GM21576 (cell line): ENCODE measurements at regions not wholly inside any gene's neighbourhood (a gene's known extent, or its start where the extent isn't known, plus 50 kb on each side); places are given as distances from the start of the nearest gene placed in this dataset.
"Not testable (repeated sequence)": the region's sequence is repeated elsewhere in the genome, so short reads cannot be mapped to it uniquely, and the experiment has no call there.

ENCODE experiments used
- ATAC-seq: cut with Tn5 transposase; IDR thresholded peaks from one replicate; pipeline ENCODE4 v1.9.1; 2021; ENCODE audit warnings: mild to moderate bottlenecking, moderate library complexity; ENCODE audit not compliant: unreplicated experiment

DNA sequence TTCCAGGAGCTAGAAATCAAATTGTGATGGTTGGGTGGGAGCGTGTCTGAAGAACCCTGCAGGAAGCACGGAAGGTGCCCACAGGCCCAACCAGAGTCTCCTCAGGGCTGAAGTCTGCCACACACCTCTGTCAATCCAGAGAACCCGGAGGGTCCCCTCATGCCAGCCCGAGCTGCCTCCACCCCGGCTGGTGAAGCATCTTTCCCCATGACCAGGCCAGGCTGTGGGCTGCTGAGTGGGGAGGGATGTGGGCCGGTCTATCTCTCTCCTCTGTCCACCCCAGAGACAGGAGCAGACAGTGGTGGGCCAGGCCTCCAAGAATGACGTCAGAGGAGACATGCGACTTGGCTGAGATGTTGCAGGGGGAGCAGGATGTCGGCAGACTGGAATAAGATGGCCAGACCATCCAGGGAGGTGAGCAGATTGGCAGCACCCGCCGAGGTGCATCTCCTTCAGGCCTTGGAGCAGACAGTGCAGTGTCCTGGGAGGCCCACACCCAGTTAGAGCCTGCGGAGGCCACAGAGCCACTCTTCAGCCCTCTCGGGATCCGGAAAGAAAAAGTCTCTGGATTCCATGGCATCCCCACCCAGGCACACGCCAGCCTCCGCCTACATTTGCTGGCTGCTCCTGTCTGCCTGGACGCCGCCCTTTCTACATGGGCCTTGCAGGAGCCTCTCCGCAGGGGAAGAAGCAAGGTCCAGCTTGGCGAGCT, 1524.9 kb downstream of the BRD1 start:
- no peak for ATAC-seq

- ATAC-seq: no peak
Observed at GRCh38 chr22:48301908-48302307, 1525.8 kb downstream of the BRD1 start.

DNA sequence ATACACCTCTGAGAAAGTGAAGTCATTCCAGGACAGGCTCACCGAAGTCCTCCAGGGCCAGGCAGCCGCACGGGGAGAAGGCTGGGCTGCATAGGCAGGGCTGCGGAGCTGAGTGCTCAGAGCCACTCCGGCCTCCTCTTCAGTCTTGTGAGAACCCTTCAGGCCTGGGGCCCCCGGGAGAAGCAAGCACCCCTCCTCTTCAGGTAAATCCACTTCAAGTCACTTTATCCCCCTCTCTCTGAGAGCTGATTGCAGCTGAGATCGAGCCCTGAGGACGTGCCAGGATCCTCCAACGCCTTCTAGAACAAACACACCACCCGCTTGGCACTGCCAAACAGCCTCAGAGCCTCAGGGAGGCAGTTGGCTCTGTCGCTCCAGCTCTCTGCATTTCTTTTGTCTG, 1526.3 kb downstream of the BRD1 start:
- no peak for ATAC-seq

DNA sequence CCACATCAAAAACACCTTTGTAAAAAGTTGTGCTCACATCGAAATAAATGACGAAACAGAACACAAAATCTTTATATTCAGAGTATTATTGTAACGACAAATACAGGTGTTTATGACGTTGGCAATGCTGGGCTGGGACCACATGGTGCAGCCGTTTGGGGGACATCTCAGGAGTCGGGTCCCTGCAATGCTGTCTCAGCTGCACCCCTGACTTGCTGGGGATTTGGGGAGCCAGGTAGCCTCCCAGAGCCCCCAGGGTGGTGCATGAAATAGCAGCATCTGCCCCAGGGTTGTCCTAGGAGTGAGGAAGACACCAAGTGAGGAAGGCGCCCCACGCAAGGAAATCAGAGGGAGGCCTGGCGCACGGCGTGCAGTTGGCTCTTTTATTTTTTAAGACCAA, 1526.8 kb downstream of the BRD1 start:
- no peak for ATAC-seq

- ATAC-seq: no peak
Observed at GRCh38 chr22:48299801-48300200, 1527.9 kb downstream of the BRD1 start.

GRCh38 chr22:48299124-48299523, 1528.5 kb downstream of the BRD1 start:
- ATAC-seq: no peak

GRCh38 chr22:48297296-48297695, 1530.4 kb downstream of the BRD1 start:
- ATAC-seq: no peak

DNA sequence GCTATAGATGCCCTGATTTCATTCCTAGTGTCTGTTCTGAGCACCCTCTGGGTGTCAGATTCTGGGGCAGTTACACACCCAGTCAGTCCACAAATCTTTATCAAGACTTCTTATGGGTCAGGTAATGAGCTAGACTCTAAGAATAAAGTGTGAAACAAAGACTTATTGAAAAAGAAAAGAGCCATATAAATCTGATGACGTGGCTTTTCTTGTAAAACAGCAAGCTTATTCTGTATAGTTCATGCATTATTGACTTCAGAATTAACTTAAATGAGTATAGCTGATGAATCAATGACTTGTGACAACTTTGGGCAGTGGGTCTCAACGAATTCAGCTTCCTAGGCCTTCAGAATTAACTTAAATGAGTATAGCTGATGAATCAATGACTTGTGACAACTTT, 1527.5 kb downstream of the TBC1D22A start:
- not testable (repeated sequence) for ATAC-seq

GRCh38 chr22:48288376-48288940, 1526.0 kb downstream of the TBC1D22A start:
- no peak for ATAC-seq

DNA sequence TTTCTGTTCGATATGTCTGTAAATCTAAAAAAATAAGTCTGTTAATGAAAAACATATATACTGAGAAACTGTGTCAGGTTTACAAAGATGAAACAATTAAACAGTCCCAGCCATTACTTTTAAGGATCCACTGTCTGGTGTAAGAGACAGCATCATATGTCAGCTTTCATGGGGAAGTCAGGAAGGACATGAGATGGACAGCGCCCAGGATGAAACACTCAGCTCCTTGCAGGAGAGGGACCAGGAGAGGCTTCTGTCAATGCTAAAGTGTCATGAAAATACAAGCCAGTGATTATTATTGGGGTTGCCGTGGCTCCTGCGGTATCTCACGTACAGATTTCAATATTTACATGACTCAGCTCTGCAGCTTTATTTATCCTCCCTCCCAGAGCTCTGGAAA, 1524.6 kb downstream of the TBC1D22A start:
- no peak for ATAC-seq

- ATAC-seq: no peak
Observed at GRCh38 chr22:48284671-48285070, 1522.2 kb downstream of the TBC1D22A start.

- ATAC-seq: no peak
Observed at GRCh38 chr22:48282804-48283203, 1520.4 kb downstream of the TBC1D22A start.

DNA sequence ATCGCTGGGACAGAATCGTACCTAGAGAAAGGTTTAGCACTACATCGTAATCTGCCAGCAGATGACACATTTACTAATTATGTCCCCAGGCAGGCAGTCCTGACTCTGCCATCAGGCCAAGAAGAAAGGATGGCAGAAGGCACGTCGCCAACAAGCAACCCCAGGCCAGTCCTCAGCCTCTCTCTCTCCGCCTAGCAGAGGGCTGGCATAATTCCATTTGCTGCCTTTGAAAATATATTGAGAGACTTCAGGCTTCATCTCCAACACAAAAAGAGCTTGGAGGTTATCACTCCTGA, 1517.0 kb downstream of the TBC1D22A start:
- ATAC-seq: no peak

- no peak for ATAC-seq
Observed at GRCh38 chr22:48278620-48279460, 1516.4 kb downstream of the TBC1D22A start.

GRCh38 chr22:48277868-48278581, 1515.6 kb downstream of the TBC1D22A start:
- ATAC-seq: no peak

DNA sequence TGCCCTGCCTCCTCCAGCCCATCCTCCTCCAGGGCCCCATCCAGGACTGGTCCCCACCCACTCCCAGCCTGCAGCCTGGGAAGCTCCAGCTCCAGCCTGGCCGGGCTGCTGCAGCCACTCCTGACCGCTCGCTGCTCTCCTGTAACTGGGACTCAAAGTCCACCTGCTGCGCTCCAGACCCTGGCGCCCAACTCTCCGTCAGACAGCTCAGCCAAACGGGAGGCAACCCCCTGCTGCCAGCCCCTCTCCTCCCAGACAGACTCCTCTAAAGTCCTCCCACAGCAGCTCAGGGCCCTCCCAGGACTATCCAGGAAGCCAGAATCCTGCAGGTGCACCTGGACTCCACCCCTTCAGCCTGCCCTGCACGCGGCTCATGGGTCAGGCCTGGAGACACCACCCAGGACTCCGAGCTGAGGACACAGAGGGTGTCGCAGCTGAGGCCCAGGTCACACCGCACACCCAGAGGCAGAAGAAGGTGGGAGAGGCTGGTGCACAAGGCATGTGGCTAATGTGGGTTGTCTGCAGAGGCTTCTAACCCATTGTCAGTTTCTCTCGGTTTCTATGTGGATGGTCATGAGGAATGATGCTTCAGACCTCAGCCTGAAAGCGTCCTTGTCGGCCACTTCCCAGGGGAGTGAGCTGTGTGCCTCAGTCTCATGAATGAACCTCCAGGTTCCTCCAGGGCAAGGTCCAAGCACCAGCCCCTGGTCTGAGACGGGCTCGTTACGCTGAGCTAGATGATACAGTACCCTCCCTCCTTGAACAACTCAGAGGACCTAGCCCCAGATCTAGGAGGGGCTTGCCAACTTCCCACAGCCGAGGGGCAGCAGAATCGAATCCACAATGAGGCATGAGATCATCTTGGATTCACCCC, 1514.8 kb downstream of the TBC1D22A start:
- ATAC-seq: no peak

GRCh38 chr22:48275412-48275811, 1513.0 kb downstream of the TBC1D22A start:
- no peak for ATAC-seq

DNA sequence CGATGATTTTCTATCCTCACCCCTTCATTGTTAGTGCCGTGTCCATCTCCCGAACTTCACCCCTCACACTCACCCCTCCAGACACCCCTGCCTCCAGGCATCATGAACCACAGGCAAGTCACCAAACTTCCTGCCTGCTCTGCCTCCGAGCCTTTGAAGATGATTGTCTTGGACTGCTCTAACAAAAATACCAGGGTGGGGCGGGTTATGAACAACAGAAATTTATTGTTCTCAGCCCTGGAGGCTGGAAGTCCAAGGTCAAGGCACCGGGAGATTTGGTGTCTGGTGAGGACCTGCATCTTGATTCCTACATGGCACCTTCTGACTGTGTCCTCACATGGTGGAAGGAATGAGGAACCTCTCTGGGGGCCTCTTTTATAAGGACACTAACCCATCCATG, 1508.3 kb downstream of the TBC1D22A start:
- no peak for ATAC-seq

- ATAC-seq: no peak
Observed at GRCh38 chr22:48268771-48269552, 1506.5 kb downstream of the TBC1D22A start.

- ATAC-seq: no peak
Observed at GRCh38 chr22:48268293-48268692, 1505.8 kb downstream of the TBC1D22A start.
